Suprapubic skin (tissue), 4 donors: ENCODE measurements at regions not wholly inside any gene's neighbourhood (a gene's known extent, or its start where the extent isn't known, plus 50 kb on each side); places are given as distances from the start of the nearest gene placed in this dataset.

ENCODE experiments used
- DNase-seq, 2 donors: peaks; one replicate each; pipeline ENCODE4 v3.0.0-alpha.2; 2019; ENCODE audit warnings: low spot score in 2 of 2
- H3K27ac ChIP-seq: fragments of 200-600 bp; sonication (generic); one replicate; pipeline ENCODE4 v1.5.1; 2019
- H3K27me3 ChIP-seq: fragments of 200-600 bp; sonication (generic); one replicate; pipeline ENCODE4 v1.5.1; 2019
- H3K36me3 ChIP-seq: fragments of 200-600 bp; sonication (generic); one replicate; pipeline ENCODE4 v1.5.1; 2019
- H3K4me1 ChIP-seq: fragments of 200-600 bp; sonication (generic); one replicate; pipeline ENCODE4 v1.5.1; 2019
- H3K4me3 ChIP-seq: fragments of 200-600 bp; sonication (generic); one replicate; pipeline ENCODE4 v1.5.1; 2019; ENCODE audit warnings: mild to moderate bottlenecking
- H3K9me3 ChIP-seq: fragments of 200-600 bp; sonication (generic); one replicate; pipeline ENCODE4 v1.5.1; 2019
- EP300 ChIP-seq: sonication (generic); formaldehyde crosslinking; IDR thresholded peaks from one replicate; pipeline ENCODE4 v1.6.1; 2017; ENCODE audit warnings: antibody characterized with exemption
- POLR2A ChIP-seq, 2 donors: fragments of 450-650 bp; IDR thresholded peaks; one replicate each; pipeline ENCODE4 v1.6.1; 2017; ENCODE audit warnings: antibody characterized with exemption in 2 of 2, mild to moderate bottlenecking in 2 of 2, moderate library complexity in 2 of 2
- POLR2AphosphoS5 ChIP-seq, 3 donors: sonication (generic); formaldehyde crosslinking; IDR thresholded peaks; one replicate each; pipeline ENCODE4 v1.6.1; 2017; ENCODE audit warnings: antibody characterized with exemption in 3 of 3
- WGBS: methylation state at CpG from one replicate; pipeline ENCODE4 v1.1.5; 2018; 5-methylcytosine and 5-hydroxymethylcytosine counted together
- TF ChIP-seq, protein P1 (sequence below), 2 donors: fragments of 200-600 bp in 1 of 2; fragments of 450-650 bp in 1 of 2; sonication (generic) in 1 of 2; IDR thresholded peaks; one replicate each; pipeline ENCODE4 v1.5.1; 2016 to 2019; ENCODE audit warnings: antibody characterized with exemption in 2 of 2, mild to moderate bottlenecking in 1 of 2, moderate library complexity in 1 of 2

DNA sequence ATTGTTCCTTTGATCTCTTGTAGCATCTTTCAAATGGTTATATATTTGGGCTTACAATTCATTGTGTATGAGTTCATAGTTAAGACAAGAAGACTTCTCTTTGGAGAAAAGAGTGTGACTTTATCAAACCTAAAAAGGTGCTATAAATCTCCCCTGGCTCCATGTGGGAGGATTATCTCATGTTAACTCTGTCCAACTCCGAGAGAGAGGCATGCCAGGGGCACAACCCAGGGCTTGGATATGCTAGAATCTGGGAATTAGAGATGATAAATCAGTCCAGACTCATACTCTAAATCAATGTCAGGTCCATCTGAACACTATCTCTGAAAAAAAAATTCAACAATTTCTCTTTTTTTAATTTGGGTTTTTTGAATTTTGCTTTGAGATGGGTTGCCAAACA is 462.8 kb downstream of the TUSC7 start:
- H3K4me3 ChIP-seq: no peak overlapping the region
- no peaks in the 10 kb centered on the region for H3K4me1 ChIP-seq
- H3K27me3 ChIP-seq: no peaks in the 10 kb centered on the region
- TF ChIP-seq EP300 (no peak), POLR2AphosphoS5 (IDR thresholded peaks at IDR 0.05) (no peak), POLR2A (IDR thresholded peaks at IDR 0.05) (no peak)
- TF ChIP-seq, protein P1, sequence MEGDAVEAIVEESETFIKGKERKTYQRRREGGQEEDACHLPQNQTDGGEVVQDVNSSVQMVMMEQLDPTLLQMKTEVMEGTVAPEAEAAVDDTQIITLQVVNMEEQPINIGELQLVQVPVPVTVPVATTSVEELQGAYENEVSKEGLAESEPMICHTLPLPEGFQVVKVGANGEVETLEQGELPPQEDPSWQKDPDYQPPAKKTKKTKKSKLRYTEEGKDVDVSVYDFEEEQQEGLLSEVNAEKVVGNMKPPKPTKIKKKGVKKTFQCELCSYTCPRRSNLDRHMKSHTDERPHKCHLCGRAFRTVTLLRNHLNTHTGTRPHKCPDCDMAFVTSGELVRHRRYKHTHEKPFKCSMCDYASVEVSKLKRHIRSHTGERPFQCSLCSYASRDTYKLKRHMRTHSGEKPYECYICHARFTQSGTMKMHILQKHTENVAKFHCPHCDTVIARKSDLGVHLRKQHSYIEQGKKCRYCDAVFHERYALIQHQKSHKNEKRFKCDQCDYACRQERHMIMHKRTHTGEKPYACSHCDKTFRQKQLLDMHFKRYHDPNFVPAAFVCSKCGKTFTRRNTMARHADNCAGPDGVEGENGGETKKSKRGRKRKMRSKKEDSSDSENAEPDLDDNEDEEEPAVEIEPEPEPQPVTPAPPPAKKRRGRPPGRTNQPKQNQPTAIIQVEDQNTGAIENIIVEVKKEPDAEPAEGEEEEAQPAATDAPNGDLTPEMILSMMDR (IDR thresholded peaks at IDR 0.05): no peak
- no peak for DNase-seq
- no peaks in the 10 kb centered on the region for H3K9me3 ChIP-seq
- 44% methylated on average over 1 of the region's 1 CpG for WGBS
- H3K27ac ChIP-seq: no peak overlapping the region
- H3K36me3 ChIP-seq: no peaks in the 10 kb centered on the region

DNA sequence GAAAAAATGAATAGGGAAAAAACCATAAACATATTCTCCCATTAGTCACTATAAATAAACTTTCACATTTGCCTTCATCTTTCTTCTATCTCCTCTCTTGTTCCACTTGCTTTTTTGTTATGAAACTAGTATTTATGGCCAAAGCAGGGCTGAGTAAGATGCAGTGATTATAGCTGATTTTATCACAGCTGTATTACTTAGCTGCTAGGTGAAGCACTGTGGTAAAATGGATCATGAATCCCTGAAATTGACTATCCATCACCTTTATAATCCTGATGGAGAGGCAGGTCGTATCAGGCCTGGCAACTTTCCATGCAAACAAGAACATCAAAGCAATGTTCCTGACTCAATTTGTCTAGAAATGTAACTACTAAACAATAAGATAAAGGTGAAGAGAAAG is 471.6 kb downstream of the TUSC7 start:
- DNase-seq: no peak
- Histone ChIP-seq H3K27ac (no peak overlapping the region), H3K36me3 (no peaks in the 10 kb centered on the region), H3K4me1 (no peaks in the 10 kb centered on the region), H3K27me3 (no peaks in the 10 kb centered on the region), H3K4me3 (no peak overlapping the region), H3K9me3 (no peaks in the 10 kb centered on the region)
- no peak for TF ChIP-seq POLR2A (IDR thresholded peaks at IDR 0.05)
- no peak for TF ChIP-seq POLR2AphosphoS5 (IDR thresholded peaks at IDR 0.05)
- TF ChIP-seq, protein P1 (IDR thresholded peaks at IDR 0.05): no peak
- TF ChIP-seq EP300: no peak
- 31% methylated on average over 1 of the region's 1 CpG for WGBS

DNA sequence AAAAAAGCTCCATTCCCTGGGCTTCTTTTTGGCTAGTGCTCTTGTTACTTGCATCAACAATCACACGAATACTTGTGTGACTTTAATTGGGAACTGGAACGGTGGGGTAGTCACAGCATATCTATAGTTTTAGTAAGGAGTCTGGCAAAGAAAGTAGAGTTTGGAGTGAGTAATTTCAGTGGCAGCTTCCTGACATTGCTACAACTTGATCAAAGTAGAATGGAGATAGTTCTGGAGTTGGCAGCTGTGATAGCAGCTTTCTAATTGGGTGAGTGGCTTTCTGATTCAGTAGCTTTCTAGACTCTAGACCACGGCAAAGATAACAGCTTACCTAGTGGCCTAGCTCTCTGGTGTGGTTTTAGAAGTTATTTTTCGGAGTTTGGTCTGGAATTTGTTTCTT is 475.0 kb downstream of the TUSC7 start:
- H3K27ac ChIP-seq: no peak overlapping the region
- H3K36me3 ChIP-seq: no peaks in the 10 kb centered on the region
- H3K9me3 ChIP-seq: no peaks in the 10 kb centered on the region
- no peak for DNase-seq
- WGBS: 58% methylated on average over 4 of the region's 4 CpGs
- H3K27me3 ChIP-seq: no peaks in the 10 kb centered on the region
- TF ChIP-seq POLR2A (IDR thresholded peaks at IDR 0.05) (no peak), EP300 (no peak), POLR2AphosphoS5 (IDR thresholded peaks at IDR 0.05) (no peak)
- TF ChIP-seq, protein P1 (IDR thresholded peaks at IDR 0.05): no peak
- no peaks in the 10 kb centered on the region for H3K4me1 ChIP-seq
- no peak overlapping the region for H3K4me3 ChIP-seq

DNA sequence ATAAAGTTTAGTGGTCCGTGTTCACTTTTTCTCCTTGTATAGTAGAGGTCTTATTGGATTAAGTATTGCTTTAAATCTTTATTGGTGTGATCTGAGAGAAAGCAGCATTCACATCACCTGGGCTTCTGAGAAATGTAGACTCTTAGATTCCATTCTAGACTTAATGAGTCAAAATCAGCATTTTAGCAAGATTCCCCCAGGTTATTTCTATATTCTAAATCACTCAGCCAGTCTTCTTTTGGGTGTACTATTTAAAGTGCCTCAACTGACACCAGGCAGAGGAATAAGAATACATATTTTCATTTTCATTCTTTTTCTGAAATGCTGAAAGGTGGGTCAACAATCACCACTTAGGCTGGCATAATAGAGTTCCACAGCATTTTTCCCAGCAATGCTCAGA is 481.7 kb downstream of the TUSC7 start:
- Histone ChIP-seq H3K4me3 (no peak overlapping the region), H3K36me3 (no peaks in the 10 kb centered on the region), H3K27ac (no peak overlapping the region), H3K9me3 (no peaks in the 10 kb centered on the region), H3K27me3 (no peaks in the 10 kb centered on the region), H3K4me1 (no peaks in the 10 kb centered on the region)
- no peak for TF ChIP-seq EP300
- TF ChIP-seq POLR2AphosphoS5 (IDR thresholded peaks at IDR 0.05): no peak
- TF ChIP-seq POLR2A (IDR thresholded peaks at IDR 0.05): no peak
- TF ChIP-seq, protein P1 (IDR thresholded peaks at IDR 0.05): no peak
- no peak for DNase-seq
- WGBS: 94% methylated on average over 1 of the region's 1 CpG

DNA sequence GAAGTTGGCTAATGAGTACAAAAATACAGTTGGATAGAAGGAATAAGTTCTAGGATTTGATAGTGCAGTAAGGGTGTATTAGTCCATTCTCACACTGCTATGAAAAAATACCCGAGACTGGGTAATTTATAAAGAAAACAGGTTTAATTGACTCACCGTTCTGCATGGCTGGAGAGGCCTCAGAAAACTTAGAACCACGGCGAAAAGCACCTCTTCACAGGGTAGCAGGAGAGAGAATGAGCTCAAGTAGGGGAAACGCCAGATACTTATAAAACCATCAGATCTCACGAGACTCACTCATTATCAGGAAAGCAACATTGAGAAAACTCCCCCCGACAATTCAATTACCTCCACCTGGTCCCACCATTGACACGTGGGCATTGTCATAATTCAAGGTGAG is 483.3 kb downstream of the TUSC7 start:
- H3K27me3 ChIP-seq: no peaks in the 10 kb centered on the region
- 86% methylated on average over 8 of the region's 8 CpGs for WGBS
- H3K36me3 ChIP-seq: no peaks in the 10 kb centered on the region
- no peak for TF ChIP-seq POLR2AphosphoS5 (IDR thresholded peaks at IDR 0.05)
- TF ChIP-seq, protein P1 (IDR thresholded peaks at IDR 0.05): no peak
- no peak for TF ChIP-seq POLR2A (IDR thresholded peaks at IDR 0.05)
- TF ChIP-seq EP300: no peak
- no peaks in the 10 kb centered on the region for H3K4me1 ChIP-seq
- H3K9me3 ChIP-seq: no peaks in the 10 kb centered on the region
- DNase-seq: no peak
- no peak overlapping the region for H3K27ac ChIP-seq
- no peak overlapping the region for H3K4me3 ChIP-seq
